ENCODE measurements at regions not wholly inside any gene's neighbourhood (a gene's known extent, or its start where the extent isn't known, plus 50 kb on each side); places are given as distances from the start of the nearest gene placed in this dataset.
"Not testable (repeated sequence)": the region's sequence is repeated elsewhere in the genome, so short reads cannot be mapped to it uniquely, and the experiment has no call there.

GRCh38 chr16:65356721-65357120 lies 234.9 kb upstream of the CDH11 start:
- TF ChIP-seq POLR2AphosphoS5, POLR2A (IDR thresholded peaks at IDR 0.05): not testable (repeated sequence)
- TF ChIP-seq, protein P1, sequence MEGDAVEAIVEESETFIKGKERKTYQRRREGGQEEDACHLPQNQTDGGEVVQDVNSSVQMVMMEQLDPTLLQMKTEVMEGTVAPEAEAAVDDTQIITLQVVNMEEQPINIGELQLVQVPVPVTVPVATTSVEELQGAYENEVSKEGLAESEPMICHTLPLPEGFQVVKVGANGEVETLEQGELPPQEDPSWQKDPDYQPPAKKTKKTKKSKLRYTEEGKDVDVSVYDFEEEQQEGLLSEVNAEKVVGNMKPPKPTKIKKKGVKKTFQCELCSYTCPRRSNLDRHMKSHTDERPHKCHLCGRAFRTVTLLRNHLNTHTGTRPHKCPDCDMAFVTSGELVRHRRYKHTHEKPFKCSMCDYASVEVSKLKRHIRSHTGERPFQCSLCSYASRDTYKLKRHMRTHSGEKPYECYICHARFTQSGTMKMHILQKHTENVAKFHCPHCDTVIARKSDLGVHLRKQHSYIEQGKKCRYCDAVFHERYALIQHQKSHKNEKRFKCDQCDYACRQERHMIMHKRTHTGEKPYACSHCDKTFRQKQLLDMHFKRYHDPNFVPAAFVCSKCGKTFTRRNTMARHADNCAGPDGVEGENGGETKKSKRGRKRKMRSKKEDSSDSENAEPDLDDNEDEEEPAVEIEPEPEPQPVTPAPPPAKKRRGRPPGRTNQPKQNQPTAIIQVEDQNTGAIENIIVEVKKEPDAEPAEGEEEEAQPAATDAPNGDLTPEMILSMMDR (IDR thresholded peaks at IDR 0.05) = not testable (repeated sequence)

Measured in breast epithelium (tissue), 3 donors.